NCI-H748 treated with DMSO at 0.1 percent for 48 hours (cell line): ENCODE measurements at regions not wholly inside any gene's neighbourhood (a gene's known extent, or its start where the extent isn't known, plus 50 kb on each side); places are given as distances from the start of the nearest gene placed in this dataset.
"Not testable (repeated sequence)": the region's sequence is repeated elsewhere in the genome, so short reads cannot be mapped to it uniquely, and the experiment has no call there.

ENCODE experiments used
- DNase-seq: peaks from one replicate; lab custom pipeline; 2025; lab: John Stamatoyannopoulos, UW

DNA sequence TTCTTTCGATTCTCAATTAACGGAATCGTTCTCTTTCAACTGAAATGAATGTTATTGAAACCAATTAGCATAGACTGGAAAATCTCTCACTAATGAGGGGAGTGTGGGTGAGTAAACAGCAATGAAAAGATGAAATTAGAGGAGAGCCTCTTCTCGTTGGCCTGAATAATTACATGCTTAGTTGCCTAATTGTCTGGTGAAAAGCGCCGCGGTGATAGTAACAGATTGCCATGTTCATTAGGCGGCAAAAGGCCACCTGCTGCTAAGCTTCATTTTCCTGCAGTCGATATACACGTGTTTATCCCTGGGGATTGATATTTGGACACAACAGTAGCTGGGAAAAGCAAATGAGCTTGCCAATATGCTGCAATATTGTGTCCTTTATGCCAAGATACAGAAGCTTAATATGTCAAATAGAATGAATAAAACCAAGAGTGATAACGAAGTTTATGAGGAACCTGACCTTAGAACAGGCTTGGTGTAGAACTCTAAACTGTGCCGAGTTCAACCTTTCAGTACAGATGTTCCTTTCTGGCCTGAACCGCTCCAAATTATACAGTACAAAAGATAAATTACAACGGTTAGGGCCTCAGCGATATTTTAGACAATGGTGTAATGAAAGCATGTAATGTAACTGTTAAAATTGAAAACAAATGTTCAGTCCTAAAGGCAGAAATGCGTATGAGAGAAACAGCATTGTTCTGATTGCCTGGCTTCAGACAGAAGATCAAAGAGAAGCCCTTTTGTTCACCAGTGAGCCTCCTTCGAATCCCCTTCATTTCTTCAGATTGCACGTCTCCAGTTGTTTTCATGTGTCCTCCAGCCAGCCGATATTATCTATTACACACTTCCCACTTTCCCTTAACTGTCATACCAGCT is 185.2 kb downstream of the SHOX2 start:
- DNase-seq: peak; percentile 86

DNA sequence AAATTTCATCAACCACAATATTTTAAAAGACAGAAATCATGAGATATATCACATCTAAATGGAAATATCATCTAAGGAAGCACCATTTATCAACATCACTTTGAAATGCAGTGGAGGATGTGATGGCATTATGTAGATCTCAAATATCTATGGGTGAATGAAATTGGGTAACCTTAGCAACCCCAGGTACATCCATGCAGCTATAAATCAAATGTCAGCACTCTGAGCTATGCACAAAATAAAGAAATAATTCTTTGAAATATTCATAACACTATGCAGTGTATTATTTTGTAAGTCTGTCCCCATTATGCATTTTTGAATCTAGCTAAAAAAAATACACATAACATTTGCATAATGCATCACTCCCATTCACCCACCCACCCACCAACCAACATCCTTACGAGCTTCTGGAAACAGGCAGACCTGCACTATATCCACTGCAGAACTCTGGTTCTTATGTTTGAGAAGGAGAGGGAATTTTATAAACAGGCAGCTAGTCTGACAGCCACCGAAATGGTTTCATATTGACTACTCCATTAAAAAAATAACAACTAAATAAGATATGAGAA is 186.8 kb downstream of the SHOX2 start:
- no peak for DNase-seq

DNA sequence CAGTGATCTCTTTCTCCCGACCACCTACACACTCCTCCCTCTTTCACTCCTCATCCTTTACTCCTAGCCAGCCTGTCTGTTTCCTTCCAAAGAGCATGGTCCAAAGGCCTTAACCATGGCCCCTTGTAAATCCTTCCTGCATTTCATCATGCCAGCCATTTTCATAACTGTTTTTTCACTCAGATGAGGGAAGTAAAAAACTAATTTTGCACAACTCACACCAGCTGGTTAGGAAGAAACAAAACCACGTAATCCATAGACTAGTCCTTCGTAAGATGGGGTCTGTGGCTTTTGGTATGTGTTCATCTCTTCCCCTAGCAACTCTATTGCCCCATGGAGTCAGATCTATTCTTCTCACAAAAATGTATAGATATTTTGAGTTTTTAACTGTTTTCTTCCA is 187.8 kb downstream of the SHOX2 start:
- no peak for DNase-seq

DNA sequence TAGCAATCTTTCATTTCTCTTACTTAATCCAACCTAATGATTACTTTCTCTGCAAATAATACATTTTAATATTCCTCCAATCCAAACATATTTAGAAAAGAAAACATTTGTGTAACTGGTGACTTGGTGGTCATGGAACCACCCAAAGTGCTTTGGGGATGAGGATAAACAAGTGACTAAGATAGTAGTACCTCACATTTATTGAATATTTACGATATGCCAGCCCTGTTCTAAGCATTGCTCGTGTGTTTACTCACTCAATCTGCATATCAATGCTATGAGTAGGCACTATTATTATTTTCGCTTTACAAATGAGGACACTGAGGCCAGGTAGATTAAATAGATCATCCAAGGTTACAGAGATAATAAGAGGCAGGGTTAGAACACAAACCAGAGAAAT is 189.5 kb downstream of the SHOX2 start:
- no peak for DNase-seq

DNA sequence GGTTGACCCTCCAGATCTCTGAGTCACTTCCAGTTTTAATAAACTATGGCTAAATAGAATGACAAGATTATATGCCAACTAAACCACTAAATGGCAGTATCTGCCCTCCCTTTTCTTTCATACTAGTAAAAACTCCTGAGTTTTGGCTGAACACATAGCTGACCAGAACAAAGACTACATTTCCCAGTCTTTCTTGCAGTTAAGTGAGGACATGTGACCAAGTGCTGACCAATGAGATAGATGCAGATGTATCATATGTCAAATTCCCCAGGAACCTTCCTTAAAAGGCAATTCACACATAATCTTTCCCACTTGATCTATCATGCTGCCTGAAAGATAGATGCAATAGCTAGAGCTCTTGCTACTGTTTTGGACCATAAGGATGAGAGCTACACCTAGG is 191.3 kb downstream of the SHOX2 start:
- DNase-seq: no peak

DNA sequence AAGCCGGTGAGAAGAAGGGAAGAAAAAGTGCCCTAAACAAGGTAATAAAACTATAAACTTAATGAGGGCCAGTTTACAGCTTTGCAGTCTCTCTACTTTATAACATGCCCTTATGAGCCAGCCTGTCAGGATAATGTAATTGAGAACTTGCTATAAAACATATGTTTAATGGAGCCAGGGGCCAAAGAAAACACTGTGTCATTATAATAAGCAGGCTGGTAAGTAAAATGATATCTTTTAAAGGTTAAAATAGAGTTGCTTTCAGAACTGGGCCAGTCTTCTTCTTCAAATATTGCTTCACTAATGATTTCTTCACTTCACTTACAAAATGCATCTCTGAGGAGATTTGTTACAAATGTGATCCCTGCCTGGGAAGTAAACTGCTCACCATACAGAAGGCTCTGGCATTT is 192.5 kb downstream of the SHOX2 start:
- DNase-seq: no peak

DNA sequence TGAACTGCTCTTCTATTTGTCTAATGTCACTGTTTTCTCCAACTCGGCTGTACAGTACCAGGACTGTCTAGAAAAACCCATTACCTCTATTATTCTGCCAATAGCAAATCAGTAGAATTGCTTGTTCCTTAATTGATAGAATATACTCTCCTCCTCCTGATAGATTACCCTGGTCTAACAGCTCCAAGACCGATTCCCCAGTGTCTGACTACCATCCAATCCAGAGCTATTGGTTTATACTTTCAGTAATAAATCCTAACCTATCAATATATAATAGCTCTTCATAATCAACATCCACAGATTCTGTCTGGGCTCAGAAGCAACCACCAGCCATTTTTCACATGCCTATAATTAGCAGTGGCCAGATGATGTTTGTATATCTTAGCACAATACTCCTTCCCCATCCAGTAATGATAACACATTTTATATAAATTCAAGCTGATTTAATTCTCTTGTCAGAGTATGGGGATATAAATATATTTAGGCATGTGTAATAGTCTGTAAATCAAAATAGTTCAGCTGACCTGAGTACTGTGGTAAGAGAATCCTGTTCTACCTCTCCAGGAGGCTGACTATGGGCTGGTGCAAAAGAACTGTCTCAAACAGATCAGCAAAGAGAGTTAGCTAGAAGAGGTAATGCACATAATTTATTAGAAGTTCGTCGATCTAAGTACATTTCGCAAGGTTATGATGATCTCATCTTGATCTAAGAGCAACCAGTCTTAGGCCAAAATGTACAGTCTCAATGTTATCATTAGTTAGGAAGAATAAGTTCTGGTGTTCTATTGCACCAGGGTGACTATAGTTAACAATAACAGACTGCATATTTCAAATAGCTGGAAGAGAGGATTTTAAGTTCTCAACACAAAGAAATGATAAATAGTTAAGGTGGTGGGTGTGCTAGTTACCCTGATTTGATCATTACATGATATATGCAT is 193.4 kb downstream of the SHOX2 start:
- no peak for DNase-seq

DNA sequence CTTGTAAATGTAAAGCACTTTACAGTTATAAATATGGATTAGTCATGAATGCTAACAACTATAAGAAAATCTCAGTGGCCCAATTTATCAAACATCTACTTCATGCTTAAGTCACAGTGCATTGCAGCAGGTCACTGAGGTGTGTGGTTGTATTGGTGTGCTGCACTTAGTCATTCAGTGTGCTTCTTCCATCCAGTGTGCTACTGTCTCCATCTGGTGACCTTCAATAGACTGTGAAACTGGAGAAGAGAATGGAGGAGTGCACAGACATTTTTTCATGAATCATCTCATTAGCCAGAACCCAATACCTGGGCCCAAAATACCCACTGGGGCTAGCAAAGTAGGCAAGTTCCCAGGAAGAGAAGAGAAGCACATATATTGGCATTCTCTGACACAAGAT is 199.6 kb downstream of the SHOX2 start:
- DNase-seq: no peak

DNA sequence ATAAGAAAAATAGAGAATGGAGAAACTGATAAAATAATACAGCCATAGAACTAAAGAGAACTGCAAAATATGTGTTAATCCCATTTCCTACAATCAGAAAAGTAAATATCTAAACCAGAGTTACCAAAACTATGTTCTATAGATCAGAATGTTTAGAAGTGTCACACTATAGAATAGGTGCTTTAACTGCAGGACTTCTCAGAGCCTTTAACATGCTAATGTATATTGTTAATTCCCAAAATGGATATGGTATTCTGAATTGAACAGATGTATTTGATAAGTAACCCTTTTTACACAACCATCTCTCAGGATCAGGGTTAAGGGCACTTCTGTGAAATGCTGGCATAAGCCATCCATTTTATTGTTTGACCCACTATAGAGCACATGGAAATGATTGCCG is 200.3 kb downstream of the SHOX2 start:
- DNase-seq: no peak

DNA sequence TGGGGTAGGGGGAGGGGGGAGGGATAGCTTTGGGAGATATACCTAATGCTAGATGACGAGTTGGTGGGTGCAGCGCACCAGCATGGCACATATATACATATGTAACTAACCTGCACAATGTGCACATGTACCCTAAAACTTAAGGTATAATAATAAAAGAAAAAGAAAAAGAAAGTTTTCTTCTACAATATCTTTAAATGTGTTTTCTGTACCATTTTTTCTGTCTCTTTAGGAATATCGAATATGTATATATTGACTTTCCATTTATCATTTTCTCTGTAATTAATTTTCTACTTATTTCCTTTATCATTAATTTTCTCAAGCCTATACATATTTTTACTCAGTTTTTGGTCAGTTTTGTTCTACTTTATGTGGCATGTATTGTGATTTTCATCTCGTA is 203.5 kb downstream of the SHOX2 start:
- DNase-seq: not testable (repeated sequence)

DNA sequence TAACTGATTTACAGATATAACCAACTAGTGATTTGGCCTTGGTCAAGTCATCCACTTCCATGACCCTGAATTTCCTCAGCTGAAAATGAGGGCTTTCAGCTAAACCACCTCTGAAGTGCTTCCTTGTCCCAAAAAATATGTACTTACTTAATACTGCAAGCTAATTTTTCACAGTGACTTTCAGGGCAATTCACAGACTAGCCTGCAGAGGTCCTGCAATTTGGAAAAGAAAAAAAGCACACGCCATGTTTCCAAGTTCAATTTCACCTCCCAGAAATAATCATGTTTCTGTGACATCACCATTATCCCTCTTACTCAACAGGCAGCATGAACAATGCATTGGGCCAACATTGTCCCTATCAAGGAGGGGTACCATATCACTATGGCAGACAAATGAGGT is 218.2 kb downstream of the SHOX2 start:
- no peak for DNase-seq

DNA sequence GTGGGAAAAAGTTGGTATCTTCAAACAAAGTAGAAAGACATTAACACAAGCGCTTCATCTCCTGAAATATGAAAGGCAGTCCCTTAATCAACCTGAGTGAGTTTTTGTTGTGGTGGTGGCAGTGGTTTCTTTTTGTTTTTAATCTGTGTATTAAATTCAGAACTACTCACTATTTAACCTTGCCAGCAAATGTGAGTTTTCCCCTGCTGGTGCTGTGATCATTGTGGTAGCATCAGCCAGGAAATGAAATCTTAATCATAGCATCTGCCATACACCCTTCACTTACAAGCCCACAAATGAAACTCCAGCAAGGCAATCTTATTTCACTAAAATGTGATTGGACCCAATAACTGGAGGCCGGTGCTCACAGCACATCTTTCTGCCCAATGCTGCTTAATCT is 229.7 kb downstream of the SHOX2 start:
- DNase-seq: no peak

DNA sequence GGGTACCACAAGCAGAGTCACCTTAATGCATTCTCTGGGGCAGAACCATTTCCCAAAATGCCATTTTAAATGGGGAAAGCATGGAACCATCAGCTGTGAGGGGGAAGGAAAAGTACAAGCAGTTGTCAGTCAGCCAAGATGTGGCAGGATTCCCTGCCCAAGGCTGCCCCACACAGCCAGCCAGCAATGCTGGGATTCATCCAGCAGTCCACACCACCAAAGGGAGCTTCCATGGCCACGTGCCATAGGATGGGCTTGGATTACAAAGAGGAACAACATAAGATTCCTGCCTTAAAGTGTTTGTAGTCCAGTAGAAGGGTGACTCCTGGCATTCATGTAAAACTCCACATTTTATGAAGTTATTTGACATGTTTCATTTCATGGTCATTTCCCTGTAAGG is 233.3 kb downstream of the SHOX2 start:
- no peak for DNase-seq

DNA sequence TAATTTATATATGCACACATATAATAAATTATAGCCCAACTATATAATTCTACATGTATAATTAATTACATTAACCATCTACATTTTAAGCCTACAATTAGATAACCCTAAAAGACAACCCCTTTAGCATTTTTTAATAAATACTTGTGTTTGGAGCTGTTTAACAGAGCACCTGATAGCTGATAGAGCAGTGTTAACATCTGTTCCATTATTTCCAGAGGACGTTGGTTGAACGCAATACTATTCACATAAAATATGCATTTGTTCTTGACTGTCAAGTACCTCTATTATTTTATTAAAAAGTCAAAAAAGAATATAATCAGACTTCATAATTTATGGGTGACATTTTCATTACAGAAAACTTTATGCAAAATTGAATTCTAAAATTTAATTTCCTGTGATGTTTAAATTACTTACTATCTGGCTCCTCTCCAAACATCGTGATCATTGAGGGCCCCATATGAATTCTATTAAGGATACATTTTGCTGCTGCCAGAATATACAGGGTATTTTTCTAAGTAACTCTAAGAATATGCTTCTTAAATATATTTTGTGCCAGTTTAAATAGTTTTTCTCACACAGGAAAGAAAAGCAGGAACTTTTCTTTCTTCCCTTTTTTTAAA is 234.3 kb downstream of the SHOX2 start:
- no peak for DNase-seq

DNA sequence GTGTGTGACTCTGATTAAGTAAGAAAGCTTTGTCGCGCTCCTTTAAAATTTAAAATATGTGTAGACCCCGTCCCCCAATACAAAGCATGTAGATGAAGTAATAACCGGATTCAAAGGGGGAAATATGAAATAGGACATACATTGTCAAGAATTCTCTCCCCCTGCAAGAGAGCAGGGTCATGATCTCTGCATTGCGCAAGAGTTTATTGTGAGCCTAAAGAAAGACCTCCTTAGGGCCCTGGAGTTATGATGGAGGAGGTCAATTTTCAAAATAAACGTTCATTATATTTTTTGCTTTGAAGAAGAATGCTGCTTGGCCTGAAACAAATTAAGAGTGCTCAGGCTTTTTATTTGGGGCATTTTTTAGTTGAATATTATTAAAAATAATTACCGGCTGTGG is 235.0 kb downstream of the SHOX2 start:
- no peak for DNase-seq

DNA sequence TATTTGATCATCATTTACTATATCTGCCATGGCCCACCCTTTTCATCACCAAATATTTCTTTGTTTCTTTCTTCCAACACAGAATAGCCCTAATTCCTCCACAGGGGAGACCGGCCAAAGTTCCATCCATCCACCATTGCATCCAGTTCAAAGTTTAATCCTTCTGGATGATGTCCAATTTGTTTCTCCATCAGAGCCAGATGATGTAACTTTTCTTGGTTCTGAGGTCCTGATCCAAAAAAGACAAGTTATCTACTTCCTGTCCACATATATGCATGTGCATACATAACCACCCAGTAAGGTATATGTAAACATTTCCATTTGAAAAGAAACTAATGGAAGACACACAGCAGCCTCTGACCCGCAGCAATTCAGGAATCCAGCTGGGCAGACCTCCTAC is 237.3 kb downstream of the SHOX2 start:
- no peak for DNase-seq

DNA sequence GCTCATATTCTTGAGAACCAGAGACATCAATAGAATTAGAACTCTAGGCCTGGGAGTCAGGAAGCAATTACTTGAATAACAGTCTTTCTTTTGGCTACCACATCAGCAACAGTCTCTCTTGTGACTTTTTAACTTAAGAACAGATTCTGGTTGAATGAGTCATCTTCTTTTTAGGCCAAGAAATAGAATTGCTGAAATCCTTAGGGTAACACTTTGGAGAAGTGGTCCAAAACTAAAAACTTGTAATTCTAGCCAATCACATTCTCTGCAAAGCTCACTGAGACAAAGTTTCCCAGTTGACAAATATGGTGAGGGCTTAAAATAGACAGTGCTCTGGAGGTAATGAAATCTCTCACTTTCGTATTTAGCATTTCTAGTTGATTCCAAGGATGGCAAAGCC is 238.0 kb downstream of the SHOX2 start:
- DNase-seq: no peak

DNA sequence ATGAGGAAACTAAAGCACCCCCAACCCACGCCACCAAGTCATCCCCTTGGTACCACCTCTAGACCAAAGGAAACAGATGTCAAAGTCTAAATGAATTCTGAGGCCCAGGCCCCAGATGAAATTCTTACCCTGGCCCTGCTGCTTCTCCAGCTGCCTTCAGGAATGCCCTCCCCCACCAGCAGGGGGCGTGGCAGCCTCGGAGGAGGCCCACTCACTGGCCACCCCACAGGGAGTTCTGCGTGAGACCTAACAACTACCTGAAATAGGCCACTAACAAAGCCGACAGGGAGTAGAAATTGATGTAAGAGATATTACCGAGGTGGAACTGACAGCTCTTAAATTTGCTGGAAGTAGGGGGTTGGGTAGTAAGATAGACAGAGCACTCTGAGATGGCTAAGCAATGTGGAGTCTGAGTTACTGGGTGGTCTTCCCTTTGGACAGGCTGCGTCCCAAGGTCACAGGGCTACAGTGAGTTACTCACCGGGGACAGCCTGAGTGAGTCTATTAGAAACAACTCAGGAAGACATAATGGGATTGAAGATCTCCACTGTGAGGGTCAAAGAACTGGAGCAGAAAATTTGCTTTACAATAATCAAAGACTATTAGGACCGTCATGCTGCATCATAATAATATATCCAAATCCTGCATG is 240.7 kb downstream of the SHOX2 start:
- peak; percentile 5 for DNase-seq

DNA sequence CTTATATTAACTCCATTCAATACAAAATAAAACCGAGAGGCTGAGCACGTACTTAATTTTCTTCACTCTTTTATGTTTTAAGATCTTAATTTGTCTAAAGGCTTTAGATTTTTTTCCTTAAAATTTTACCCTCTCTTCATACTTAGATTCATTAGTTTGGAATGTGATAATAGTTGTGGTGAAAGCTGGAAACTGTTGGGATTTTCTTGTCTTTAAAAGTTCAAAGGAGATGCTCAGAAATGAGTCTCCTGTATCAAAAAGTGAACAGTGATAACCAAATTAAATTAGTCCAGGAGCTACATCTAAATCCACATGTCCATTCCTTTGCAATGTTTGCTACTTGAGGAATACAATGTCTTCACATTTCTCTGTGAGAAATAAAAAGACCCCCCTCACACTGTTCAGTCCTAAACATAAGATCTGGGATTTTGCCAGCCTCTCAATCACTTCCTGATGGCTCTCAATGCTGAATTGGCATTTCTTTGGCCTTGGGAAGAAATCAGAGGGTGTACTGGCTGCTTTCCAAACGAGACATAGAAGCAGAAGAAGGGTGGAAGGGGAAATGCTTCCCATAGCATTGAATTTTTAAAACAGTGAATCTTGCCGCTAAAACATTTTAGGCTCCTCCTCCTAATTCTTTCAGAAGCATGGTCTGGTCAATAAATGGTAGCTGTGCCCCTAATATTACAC is 245.0 kb downstream of the SHOX2 start:
- no peak for DNase-seq

DNA sequence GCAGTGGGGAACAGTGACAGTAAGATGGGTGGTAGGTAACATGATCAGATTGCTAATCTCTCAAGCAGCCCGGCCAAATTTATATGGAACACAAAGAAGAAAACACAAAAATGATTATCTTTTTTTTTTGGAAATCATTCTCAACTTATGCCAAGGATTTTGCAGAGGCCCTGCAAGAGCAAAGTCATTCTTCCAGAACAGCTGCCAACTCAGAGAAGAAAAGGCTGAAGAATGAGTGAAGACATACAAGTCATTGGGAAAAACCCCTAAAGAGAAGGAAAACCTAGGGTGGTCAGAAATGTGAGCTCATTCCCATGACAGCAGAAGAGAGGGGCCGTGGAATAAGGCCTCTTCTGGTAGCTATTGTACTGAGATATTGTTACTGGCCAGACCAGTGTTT is 246.7 kb downstream of the SHOX2 start:
- no peak for DNase-seq

DNA sequence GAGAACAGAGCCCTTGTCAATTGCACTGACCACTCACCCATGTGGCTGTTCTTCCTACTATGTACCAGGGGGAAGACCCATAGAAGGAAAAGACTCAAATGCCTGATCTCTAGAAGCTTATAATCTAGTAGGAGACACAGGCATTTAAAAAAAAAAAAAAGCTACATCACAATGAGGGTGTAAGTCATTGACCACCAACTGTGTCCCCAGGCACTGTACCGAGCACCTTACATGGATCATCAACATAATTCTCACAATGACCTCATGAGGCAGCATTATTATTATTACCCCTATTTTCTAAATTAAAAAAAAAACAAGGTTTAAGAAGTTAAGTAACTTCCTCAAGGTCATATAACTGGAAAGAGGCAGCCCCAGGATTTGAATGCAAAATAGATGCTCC is 247.4 kb downstream of the SHOX2 start:
- no peak for DNase-seq
